HEK293T (cell line): ENCODE measurements at regions not wholly inside any gene's neighbourhood (a gene's known extent, or its start where the extent isn't known, plus 50 kb on each side); places are given as distances from the start of the nearest gene placed in this dataset.

ENCODE experiments used
- CTCF ChIA-PET: fragments of 350-600 bp; formaldehyde crosslinking; extraction: SDS; loops from one replicate; lab custom pipeline; 2021; ENCODE audit warnings: antibody characterized with exemption, inconsistent platforms; lab: Yijun Ruan, JAX
- POLR2A ChIA-PET: fragments of 350-600 bp; formaldehyde crosslinking; extraction: SDS; loops from one replicate; lab custom pipeline; 2020; ENCODE audit warnings: antibody characterized with exemption, inconsistent platforms; lab: Yijun Ruan, JAX
- DNase-seq: peaks from one replicate; pipeline ENCODE4 v3.0.0; 2012; ENCODE audit warnings: mixed read lengths; ENCODE audit errors: extremely low spot score
- ARNT ChIP-seq: fragments of 450-650 bp; IDR thresholded peaks from 2 replicates; pipeline ENCODE4 v1.6.1; 2017; ENCODE audit warnings: mild to moderate bottlenecking
- BHLHE40 ChIP-seq: fragments of 450-650 bp; IDR thresholded peaks from 2 replicates; pipeline ENCODE4 v1.6.1; 2016; ENCODE audit warnings: mild to moderate bottlenecking, moderate library complexity, borderline replicate concordance
- CTBP1 ChIP-seq: fragments of 450-650 bp; IDR thresholded peaks from 2 replicates; pipeline ENCODE4 v1.6.1; 2016; ENCODE audit warnings: borderline replicate concordance
- ELF4 ChIP-seq: fragments of 450-650 bp; IDR thresholded peaks from 2 replicates; pipeline ENCODE4 v1.6.1; 2017; ENCODE audit warnings: antibody characterized with exemption
- FOXA1 ChIP-seq: fragments of 450-650 bp; IDR thresholded peaks from 2 replicates; pipeline ENCODE4 v1.6.1; 2016; ENCODE audit warnings: mild to moderate bottlenecking
- FOXK2 ChIP-seq: fragments of 450-650 bp; IDR thresholded peaks from 2 replicates; pipeline ENCODE4 v1.6.1; 2016; ENCODE audit warnings: mild to moderate bottlenecking
- FOXM1 ChIP-seq: fragments of 450-650 bp; IDR thresholded peaks from 2 replicates; pipeline ENCODE4 v1.6.1; 2017; ENCODE audit warnings: mild to moderate bottlenecking, borderline replicate concordance
- HDGF ChIP-seq: fragments of 450-650 bp; IDR thresholded peaks from 2 replicates; pipeline ENCODE4 v1.6.1; 2017; ENCODE audit warnings: antibody characterized with exemption, borderline replicate concordance
- L3MBTL2 ChIP-seq: fragments of 450-650 bp; conservative IDR thresholded peaks from 2 replicates; pipeline ENCODE4 v1.6.1; 2016; ENCODE audit warnings: mild to moderate bottlenecking
- LEF1 ChIP-seq: fragments of 450-650 bp; IDR thresholded peaks from 2 replicates; pipeline ENCODE4 v1.6.1; 2017; ENCODE audit warnings: mild to moderate bottlenecking, borderline replicate concordance
- NFRKB ChIP-seq: fragments of 450-650 bp; IDR thresholded peaks from 2 replicates; pipeline ENCODE4 v1.6.1; 2016; ENCODE audit warnings: mild to moderate bottlenecking, moderate library complexity
- SP1 ChIP-seq: fragments of 450-650 bp; IDR thresholded peaks from 2 replicates; pipeline ENCODE4 v1.6.1; 2017
- SUZ12 ChIP-seq: fragments of 450-650 bp; IDR thresholded peaks from 2 replicates; pipeline ENCODE4 v1.6.1; 2016; ENCODE audit warnings: mild to moderate bottlenecking
- TARDBP ChIP-seq: fragments of 450-650 bp; IDR thresholded peaks from 2 replicates; pipeline ENCODE4 v1.6.1; 2016
- ZNF384 ChIP-seq: fragments of 450-650 bp; IDR thresholded peaks from 2 replicates; pipeline ENCODE4 v1.6.1; 2016
- TF ChIP-seq, protein P1 (sequence below): fragments of 450-650 bp; IDR thresholded peaks from 2 replicates; pipeline ENCODE4 v1.6.1; 2016

DNA sequence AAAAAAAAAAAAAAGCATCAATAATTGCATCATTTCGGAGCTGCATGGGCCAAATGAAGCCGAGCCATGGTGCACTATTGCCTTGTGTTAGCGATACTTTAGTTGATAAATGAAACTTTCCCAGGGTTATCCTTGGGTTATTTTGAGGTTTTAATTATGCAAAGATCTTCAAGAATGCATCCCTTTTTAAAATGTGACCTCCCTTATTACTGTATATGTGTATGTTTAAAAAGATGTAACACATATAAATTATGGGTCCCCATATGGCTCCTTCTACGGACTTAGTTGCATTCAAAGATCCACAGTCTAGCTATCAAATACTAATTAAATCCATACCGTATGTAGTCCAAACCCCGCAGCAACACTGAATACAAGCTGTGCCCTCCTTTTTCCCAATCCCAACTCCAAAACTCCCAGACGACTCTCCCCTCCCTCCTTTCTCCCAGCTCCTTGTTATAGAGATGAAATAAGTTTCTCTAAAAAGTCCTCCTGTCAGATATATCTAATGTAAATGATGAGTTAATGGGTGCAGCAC lies 129.3 kb upstream of the MAP1LC3B2 start:
- DNase-seq, result no peak
- ChIA-PET POLR2A (no interaction called here), CTCF (no interaction called here)
- TF ChIP-seq FOXM1 (no peak), NFRKB (no peak), FOXK2 (no peak), FOXA1 (no peak), BHLHE40 (no peak), ELF4 (no peak)
- TF ChIP-seq, protein P1, sequence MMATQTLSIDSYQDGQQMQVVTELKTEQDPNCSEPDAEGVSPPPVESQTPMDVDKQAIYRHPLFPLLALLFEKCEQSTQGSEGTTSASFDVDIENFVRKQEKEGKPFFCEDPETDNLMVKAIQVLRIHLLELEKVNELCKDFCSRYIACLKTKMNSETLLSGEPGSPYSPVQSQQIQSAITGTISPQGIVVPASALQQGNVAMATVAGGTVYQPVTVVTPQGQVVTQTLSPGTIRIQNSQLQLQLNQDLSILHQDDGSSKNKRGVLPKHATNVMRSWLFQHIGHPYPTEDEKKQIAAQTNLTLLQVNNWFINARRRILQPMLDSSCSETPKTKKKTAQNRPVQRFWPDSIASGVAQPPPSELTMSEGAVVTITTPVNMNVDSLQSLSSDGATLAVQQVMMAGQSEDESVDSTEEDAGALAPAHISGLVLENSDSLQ, result no peak

DNA sequence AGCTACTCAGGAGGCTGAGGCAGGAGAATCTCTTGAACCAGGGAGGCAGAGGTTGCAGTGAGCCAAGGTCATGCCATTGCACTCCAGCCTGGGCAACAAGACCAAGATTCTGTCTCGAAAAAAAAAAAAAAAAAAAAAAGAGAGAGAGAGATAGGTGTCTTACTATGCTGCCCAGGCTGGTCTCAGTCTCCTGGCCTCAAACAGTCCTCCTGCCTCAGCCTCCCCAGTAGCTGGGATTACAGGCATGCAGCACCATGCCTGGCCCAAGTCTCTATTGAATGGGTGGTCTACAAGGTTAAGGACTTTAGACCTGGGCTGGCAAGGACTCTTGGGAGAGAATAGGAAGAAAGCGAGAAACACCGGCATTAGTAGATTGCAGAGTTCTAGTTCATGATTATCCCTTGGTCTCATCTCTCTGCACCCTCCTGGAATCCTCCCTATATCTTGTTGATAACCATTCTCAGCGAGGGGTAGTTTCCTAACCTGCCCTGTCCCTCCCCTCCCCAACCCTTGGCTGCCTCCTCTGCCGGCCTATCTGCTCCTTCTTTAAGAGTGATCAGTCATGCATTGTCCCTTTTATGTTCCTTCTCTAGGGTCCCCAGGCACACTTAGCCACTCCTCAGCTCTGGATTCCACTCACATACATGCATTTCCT lies 128.1 kb upstream of the MAP1LC3B2 start:
- DNase-seq, result no peak
- ChIA-PET POLR2A (no interaction called here), CTCF (no interaction called here)
- TF ChIP-seq LEF1 (no peak), FOXM1 (no peak), FOXA1 (no peak), SP1 (no peak), ELF4 (no peak), L3MBTL2 (no peak), SUZ12 (no peak), CTBP1 (no peak), ZNF384 (no peak), FOXK2 (no peak), TARDBP (no peak), NFRKB (no peak), ARNT (no peak), BHLHE40 (no peak)
- TF ChIP-seq, protein P1, result no peak

DNA sequence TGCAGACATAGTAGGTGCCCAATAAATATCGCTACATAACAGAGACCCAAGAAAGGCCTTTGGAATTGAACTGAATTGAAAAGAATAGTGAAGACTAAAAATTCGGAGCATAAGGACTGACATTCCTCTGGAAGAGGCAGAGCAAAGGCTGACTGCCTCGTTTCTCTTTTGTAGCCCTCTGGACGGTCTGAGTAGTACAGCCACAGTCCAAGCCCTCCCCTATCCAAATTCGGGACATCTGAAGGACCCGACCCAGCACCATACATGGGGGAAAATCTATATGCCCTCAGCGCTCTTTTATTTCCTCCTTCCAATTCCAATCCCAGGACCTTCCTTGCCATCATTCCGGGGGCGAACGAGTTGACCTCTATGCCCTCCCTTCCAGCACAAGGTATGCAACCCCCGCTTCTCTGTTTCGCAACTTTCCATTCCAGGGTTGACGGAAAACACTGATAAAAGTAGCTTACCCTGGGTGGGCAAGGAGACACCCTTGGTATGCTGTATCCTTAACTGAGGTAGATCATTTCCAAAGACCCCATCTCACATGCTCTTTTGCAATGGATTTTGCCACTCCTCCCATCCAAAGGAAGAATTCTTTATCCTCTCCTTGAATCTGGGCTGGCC lies 127.4 kb upstream of the MAP1LC3B2 start:
- TF ChIP-seq HDGF (no peak), CTBP1 (no peak), BHLHE40 (no peak), SP1 (no peak), ZNF384 (no peak), FOXA1 (no peak), ARNT (no peak), SUZ12 (no peak), L3MBTL2 (no peak), FOXM1 (no peak), FOXK2 (no peak), ELF4 (no peak), NFRKB (no peak)
- TF ChIP-seq, protein P1, result no peak
- POLR2A ChIA-PET, result no interaction called here
- CTCF ChIA-PET, result no interaction called here
- DNase-seq, result no peak

DNA sequence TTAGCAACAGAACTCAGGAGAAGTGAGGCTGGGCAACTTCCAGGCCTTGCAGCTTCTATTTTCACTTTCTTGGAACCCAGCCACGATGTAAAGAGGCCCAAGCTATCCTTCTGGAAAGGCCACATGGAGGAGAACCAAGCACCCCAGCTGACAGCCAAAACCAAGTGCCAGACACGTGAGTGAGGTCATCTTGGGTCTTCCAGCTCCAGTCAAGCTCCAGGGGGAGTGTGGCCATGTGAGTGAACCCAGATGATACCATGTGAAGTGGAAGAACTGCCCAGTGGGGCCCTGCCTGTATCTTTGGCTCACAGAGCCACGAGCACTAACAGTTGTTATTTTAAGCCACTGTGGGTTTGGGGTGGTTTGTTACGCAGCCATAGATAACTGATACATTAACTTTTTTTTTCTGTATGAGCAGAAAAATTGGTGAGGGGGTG lies 126.8 kb upstream of the MAP1LC3B2 start:
- TF ChIP-seq BHLHE40 (no peak), SP1 (no peak), ZNF384 (no peak), SUZ12 (no peak), NFRKB (no peak), CTBP1 (no peak), FOXK2 (no peak), L3MBTL2 (no peak), ARNT (no peak), ELF4 (no peak), HDGF (no peak), FOXM1 (no peak), LEF1 (no peak), FOXA1 (no peak)
- TF ChIP-seq, protein P1, result no peak
- CTCF ChIA-PET, result no interaction called here

DNA sequence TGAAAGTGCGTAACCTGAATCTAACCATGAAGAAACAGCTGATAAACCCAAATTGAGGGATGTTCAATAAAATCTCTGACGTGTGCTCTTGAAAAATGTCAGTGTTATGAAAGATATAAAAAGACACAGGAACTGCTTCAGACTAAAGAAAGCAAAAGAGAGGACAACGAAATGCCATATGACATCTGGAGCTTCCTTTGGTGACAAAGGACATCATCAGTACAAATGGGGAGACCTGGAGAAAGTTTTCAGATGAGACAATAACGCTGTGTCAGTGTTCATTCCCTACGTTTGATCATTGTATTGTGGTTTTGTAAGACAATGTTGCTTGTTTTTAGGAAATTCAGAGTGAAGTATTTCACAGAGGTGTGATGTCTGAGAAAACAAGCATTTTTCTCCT lies 125.9 kb upstream of the MAP1LC3B2 start:
- TF ChIP-seq ELF4, result no peak
- no peak for TF ChIP-seq NFRKB
- no peak for TF ChIP-seq FOXA1
- no peak for TF ChIP-seq ARNT
- TF ChIP-seq, protein P1, result no peak
- no peak for TF ChIP-seq LEF1
- TF ChIP-seq SUZ12, result no peak
- no peak for TF ChIP-seq ZNF384
- TF ChIP-seq HDGF, result no peak
- TF ChIP-seq BHLHE40, result no peak
- TF ChIP-seq CTBP1, result no peak
- TF ChIP-seq FOXM1, result no peak
- TF ChIP-seq FOXK2, result no peak
- no peak for TF ChIP-seq L3MBTL2
- no peak for TF ChIP-seq TARDBP
- ChIA-PET CTCF (no interaction called here), POLR2A (interaction anchor here (0.8 kb wide), 1 partner anchor 27 kb away, joined by 3 read pairs; no protein-coding TSS in a partner anchor)
- DNase-seq, result no peak

More for the DNA sequence above, 126.8 kb upstream of the MAP1LC3B2 start:
- POLR2A ChIA-PET, result no interaction called here
- no peak for DNase-seq
